Body of pancreas (tissue), 4 donors: ENCODE measurements at regions not wholly inside any gene's neighbourhood (a gene's known extent, or its start where the extent isn't known, plus 50 kb on each side); places are given as distances from the start of the nearest gene placed in this dataset. TPM values are rescaled to one million over a fixed set of nuclear protein-coding genes. Genes with fewer than 3 reads are reported as not detected.

Experiments used
- ATAC-seq: fragments of 150-250 bp; one replicate; pipeline ENCODE4 v1.9.1; 2016
- DNase-seq, 4 donors: peaks; one replicate each; pipeline ENCODE4 v3.0.0-alpha.2; 2019
- H3K27ac ChIP-seq, 4 donors: fragments of 200-600 bp; sonication (generic); 1 replicate in 3 of 4; 2 replicates in 1 of 4; pipeline versions ENCODE4 v1.5.1 to v1.6.1; 2016 to 2019; ENCODE audit warnings: mild to moderate bottlenecking in 1 of 4, mixed read lengths in 1 of 4, moderate library complexity in 1 of 4
- H3K27me3 ChIP-seq, 2 donors: fragments of 200-600 bp; sonication (generic); one replicate each; pipeline ENCODE4 v1.6.0; 2016; ENCODE audit warnings: mild to moderate bottlenecking in 1 of 2
- H3K36me3 ChIP-seq, 2 donors: fragments of 200-600 bp; sonication (generic); replicated peaks in 1 of 2; 2 replicates each; pipeline ENCODE4 v1.5.1; 2016; ENCODE audit warnings: low read depth in 2 of 2; ENCODE audit not compliant: insufficient read depth in 1 of 2
- H3K4me1 ChIP-seq: fragments of 200-600 bp; sonication (generic); one replicate; pipeline ENCODE4 v1.6.0; 2016
- H3K4me3 ChIP-seq, 2 donors: fragments of 200-600 bp; sonication (generic); 1 replicate in 1 of 2; 2 replicates in 1 of 2; pipeline ENCODE4 v1.5.1; 2016 to 2019
- H3K9me3 ChIP-seq, 3 donors: fragments of 200-600 bp; sonication (generic); 1 replicate in 2 of 3; 2 replicates in 1 of 3; pipeline ENCODE4 v1.5.1; 2016
- CTCF ChIP-seq, 7 experiments: fragments of 450-650 bp in 4 of 7; fragments of 200-600 bp in 3 of 7; sonication (generic) in 3 of 7; IDR thresholded peaks; one replicate each; pipeline ENCODE4 v1.5.1; 2016 to 2019; ENCODE audit warnings: antibody characterized with exemption in 7 of 7
- POLR2A ChIP-seq, 3 donors: fragments of 450-650 bp; IDR thresholded peaks; one replicate each; pipeline ENCODE4 v1.6.1; 2016; ENCODE audit warnings: antibody characterized with exemption in 3 of 3, mild to moderate bottlenecking in 2 of 3
- WGBS, 2 donors: methylation state at CpG; one replicate each; pipeline ENCODE4 v1.1.5; 2017; 5-methylcytosine and 5-hydroxymethylcytosine counted together
- intact Hi-C: fragments of 100-400 bp; cut with DNase I; formaldehyde crosslinking; loops from one replicate; pipeline ENCODE4 v1.15.1; 2023
- small RNA-seq: library from RNA; depleted of rRNA; stranded (forward); fragments of <200 nt; gene quantifications from one replicate; pipeline ENCODE3, GENCODE V24; 2016

GRCh38 chr4:113820108-113820507 lies 58.6 kb upstream of the CAMK2D start:
- Histone ChIP-seq H3K36me3 (no peaks in the 10 kb centered on the region), H3K27ac (no peak overlapping the region), H3K4me3 (no peak overlapping the region), H3K9me3 (no peaks in the 10 kb centered on the region), H3K4me1 (no peaks in the 10 kb centered on the region), H3K27me3 (no peaks in the 10 kb centered on the region)
- ATAC-seq (no peak), DNase-seq (no peak)
- TF ChIP-seq CTCF (IDR thresholded peaks at IDR 0.05) (no peak), POLR2A (IDR thresholded peaks at IDR 0.05) (no peak)
- intact Hi-C loops, result no loop called here
- 44 to 66% methylated on average over 3 of the region's 3 CpGs for WGBS, 2 donors

DNA sequence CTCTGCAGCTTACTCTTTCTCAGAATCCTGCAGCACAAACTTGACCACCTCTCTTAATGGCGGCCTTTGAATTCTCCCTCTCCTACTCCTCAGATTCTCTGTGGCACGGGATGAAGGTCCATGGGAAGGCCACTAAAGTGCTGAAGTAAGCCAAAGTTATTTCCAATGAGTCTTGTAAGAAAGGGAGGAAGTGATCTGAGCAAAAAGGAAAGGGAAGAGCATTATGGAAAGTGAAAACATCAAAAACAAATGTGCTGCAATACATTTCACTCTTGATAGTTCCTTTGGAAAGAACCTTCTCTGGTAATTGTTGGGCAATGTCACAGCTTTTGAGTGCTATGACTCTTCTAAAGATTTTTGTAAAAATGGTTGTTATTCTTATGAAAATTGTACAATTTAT lies 54.3 kb upstream of the CAMK2D start:
- H3K36me3 ChIP-seq, result no peaks in the 10 kb centered on the region
- no peaks in the 10 kb centered on the region for H3K4me1 ChIP-seq
- DNase-seq (no peak), ATAC-seq (no peak)
- no peak overlapping the region for H3K27ac ChIP-seq
- no peaks in the 10 kb centered on the region for H3K27me3 ChIP-seq
- TF ChIP-seq POLR2A (IDR thresholded peaks at IDR 0.05) (no peak), CTCF (IDR thresholded peaks at IDR 0.05) (no peak)
- no peak overlapping the region for H3K4me3 ChIP-seq
- intact Hi-C loops, result no loop called here
- 67 to 77% methylated on average over 2 of the region's 2 CpGs for WGBS, 2 donors
- no peaks in the 10 kb centered on the region for H3K9me3 ChIP-seq

DNA sequence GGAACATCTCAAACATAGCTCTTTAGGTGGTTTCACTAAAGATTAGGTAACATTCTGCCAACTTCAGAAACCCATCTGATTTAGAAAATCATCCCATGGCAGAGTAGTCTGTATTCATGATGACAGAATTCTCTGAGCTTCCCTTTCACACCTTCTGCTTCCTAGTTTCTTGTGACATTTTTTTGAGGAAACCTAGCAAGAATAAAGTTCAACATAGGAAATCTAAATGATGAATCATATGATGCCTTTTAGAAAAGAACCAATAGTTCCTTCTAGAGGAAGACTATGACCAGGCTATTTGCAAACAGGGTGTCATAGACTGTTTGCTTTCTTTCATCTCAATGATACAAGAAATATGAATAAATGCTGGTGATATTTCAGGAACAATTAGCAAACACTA lies 49.8 kb upstream of the CAMK2D start:
- TF ChIP-seq POLR2A (IDR thresholded peaks at IDR 0.05) (no peak), CTCF (IDR thresholded peaks at IDR 0.05) (no peak)
- H3K36me3 ChIP-seq, result no peaks in the 10 kb centered on the region
- H3K4me3 ChIP-seq, result no peak overlapping the region
- ATAC-seq, result no peak
- intact Hi-C loops, result no loop called here
- no peaks in the 10 kb centered on the region for H3K27me3 ChIP-seq
- H3K27ac ChIP-seq, result no peak overlapping the region
- no peak for DNase-seq
- H3K9me3 ChIP-seq, result no peaks in the 10 kb centered on the region
- no peaks in the 10 kb centered on the region for H3K4me1 ChIP-seq

Small RNAs in the stretch of these regions (small RNA-seq; reads per million reads assigned to genes)
- gene AC111193.1, result not detected
